ENCODE measurements at regions not wholly inside any gene's neighbourhood (a gene's known extent, or its start where the extent isn't known, plus 50 kb on each side); places are given as distances from the start of the nearest gene placed in this dataset.
A peak's percentile ranks its signal among the peaks of the same experiment; 100 is the strongest.
"Not testable (repeated sequence)": the region's sequence is repeated elsewhere in the genome, so short reads cannot be mapped to it uniquely, and the experiment has no call there.

DNA sequence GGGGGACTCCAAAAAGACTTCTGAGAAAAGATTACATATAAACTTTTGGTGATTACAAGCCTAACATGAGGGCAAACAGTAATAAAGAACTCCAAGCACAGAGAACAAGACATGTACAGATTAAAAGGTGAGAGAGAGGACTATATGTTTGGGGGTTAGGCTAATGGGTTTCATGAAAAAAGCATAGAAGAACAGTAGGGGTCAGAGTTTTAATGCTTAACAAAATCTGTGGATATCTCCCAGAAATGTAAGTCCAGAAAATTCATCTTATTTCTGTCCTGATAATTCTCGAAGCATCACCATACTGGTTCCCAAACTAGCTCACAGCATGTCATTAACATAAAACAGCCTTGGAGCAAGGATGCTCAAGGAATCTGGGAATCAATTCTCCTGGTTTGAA is 137.2 kb downstream of the ARRDC3 start:
- H3K4me3 ChIP-seq, result no peak overlapping the region
- no peak overlapping the region for H3K27ac ChIP-seq

DNA sequence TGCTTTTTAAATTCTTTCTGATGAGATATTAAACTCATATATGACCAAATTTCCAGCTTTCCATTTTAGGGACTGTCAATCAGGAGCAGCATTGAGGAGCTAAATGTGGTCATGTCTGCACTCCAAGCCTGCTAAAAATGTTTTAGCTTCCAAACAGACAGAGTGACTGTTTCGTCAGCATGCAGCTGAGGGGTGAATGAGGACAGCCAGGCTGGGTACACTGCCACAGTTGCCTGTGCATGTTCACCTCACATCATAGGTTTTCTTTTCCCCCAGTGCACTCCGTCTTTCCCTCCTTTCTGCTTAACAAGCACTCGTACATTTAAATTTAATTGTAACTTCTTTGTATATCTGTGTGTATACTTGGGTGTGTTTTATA is 138.1 kb downstream of the ARRDC3 start:
- no peak overlapping the region for H3K4me3 ChIP-seq
- H3K27ac ChIP-seq, result no peak overlapping the region

DNA sequence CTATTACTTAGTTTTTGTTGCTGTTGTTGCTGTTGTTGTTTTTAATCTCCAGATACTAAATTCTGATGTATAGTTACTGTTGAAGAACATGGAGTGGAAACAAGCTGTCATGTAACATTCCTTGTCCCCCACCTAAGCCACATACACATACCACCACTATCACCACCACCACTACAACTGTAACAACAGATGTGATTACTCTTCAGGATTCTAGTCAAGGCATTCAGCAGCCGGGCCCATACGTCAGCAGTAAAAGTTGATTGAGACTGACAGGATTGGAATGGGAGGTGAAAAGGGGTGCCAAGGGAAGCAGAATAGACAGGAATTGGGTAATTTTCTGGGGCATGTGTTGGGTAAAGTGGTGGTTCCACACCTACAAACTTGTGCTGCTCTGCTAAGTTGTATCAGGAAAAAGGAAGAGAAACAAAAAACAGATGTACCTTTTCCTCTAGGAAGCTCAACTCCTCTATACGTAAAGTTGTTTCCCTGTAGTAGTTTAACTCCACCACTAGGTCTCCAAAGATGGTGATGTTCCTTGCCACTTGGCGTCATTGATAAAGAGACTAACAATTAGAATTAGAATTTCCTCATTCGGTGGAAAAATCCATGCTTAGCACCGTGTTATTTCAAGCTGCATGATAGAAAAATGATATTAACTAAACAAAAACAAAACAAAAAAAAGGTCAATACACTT is 138.6 kb downstream of the ARRDC3 start:
- H3K27ac ChIP-seq, result no peak overlapping the region
- H3K4me3 ChIP-seq, result no peak overlapping the region

- Histone ChIP-seq H3K4me3 (no peak overlapping the region), H3K27ac (no peak overlapping the region)
Measured at GRCh38 chr5:91243852-91244251, 139.3 kb downstream of the ARRDC3 start.

DNA sequence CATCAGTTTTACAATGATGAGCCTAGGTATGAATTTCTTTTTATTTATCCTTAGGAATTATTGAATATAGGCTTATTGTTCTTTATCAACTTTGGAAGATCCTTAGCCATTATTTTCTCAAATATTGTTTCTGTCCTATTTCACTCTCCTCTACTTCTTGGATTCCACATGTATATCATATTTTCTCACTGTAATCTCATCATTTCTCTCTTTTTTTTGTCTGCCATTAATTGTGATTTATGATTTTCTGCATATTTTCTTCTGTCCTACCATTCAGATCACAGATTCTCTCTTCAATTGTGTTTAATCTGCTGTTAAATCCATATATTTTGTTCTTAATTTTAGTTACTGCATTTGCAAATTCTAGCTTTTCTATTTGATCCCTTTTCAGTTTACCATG is 139.8 kb downstream of the ARRDC3 start:
- Histone ChIP-seq H3K4me3 (no peak overlapping the region), H3K27ac (no peak overlapping the region)

- not testable (repeated sequence) for H3K4me3 ChIP-seq, H3K27ac ChIP-seq
Measured at GRCh38 chr5:91241460-91241859, 141.7 kb downstream of the ARRDC3 start.

GRCh38 chr5:91240175-91240574 is 142.9 kb downstream of the ARRDC3 start:
- Histone ChIP-seq H3K27ac (no peak overlapping the region), H3K4me3 (no peak overlapping the region)

GRCh38 chr5:91235271-91235694 is 147.8 kb downstream of the ARRDC3 start:
- Histone ChIP-seq H3K4me3 (no peak overlapping the region), H3K27ac (peak overlapping the region in 1 of 21 experiments; percentile 53)

DNA sequence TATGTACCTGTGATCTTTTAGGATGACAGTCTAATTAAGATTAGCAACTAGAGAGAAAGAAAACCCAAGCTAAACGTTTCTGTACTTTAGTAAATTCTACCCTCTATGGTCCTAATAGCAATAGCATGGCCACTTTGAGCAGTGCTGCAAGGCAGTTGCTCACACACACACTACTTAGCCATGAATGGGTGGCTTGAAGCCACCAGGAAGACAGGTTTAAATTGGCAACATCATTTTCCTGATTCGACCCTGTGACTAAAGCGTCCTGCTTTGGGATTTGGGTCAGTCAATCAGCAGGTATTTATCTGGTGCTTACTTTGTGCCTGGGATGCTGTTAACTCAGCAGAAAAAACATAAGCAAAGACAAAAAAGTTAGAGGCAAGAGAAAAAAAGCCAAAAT is 150.6 kb downstream of the ARRDC3 start:
- Histone ChIP-seq H3K4me3 (no peak overlapping the region), H3K27ac (no peak overlapping the region)

- H3K27ac ChIP-seq, result no peak overlapping the region
- H3K4me3 ChIP-seq, result no peak overlapping the region
Measured at GRCh38 chr5:91229031-91229727, 153.9 kb downstream of the ARRDC3 start.

GRCh38 chr5:91228188-91228587 is 154.9 kb downstream of the ARRDC3 start:
- H3K27ac ChIP-seq, result no peak overlapping the region
- no peak overlapping the region for H3K4me3 ChIP-seq

DNA sequence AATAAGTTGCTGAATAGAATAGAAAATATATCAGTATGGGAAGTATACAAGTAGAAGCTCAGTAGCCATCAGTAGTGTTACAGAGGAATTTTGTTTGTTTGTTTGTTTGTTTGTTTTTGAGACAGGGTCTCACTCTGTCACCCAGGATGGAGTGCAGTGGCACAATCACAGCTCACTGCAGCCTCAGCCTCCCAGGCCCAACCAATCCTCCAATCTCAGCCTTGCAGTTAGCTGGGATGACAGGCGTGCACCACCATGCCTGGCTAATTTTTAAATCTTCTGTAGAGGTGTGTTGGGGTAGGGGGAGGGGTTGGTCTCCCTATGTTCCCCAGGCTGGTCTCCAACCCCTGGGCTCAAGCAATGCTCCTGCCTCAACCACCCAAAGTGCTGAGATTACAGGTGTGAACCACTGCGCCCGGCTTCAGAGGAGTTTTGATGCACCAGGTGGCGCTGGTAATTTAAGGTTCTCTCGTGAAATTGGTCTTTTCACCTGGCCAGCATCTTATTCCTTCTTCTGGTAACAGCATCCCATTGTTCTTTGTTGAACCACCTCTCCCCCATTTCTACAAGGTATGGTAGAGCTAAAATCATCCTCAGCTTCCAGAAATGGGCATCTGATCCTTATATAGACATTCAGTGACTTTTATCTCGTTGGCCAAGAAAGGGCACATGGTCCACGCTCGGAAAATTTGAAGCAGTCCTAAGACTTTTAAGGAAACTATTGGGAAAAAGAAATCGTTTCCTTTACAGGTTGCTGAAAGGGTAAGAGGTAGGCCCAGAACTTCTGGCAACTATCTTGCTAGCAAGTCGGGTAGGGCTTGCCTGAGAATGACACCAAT is 157.1 kb downstream of the ARRDC3 start:
- Histone ChIP-seq H3K4me3 (no peak overlapping the region), H3K27ac (no peak overlapping the region)

GRCh38 chr5:91224969-91225368 is 158.1 kb downstream of the ARRDC3 start:
- Histone ChIP-seq H3K27ac (no peak overlapping the region), H3K4me3 (no peak overlapping the region)

- H3K4me3 ChIP-seq, result no peak overlapping the region
- H3K27ac ChIP-seq, result no peak overlapping the region
Measured at GRCh38 chr5:91224456-91224855, 158.7 kb downstream of the ARRDC3 start.

- Histone ChIP-seq H3K27ac (no peak overlapping the region), H3K4me3 (no peak overlapping the region)
Measured at GRCh38 chr5:91223886-91224285, 159.2 kb downstream of the ARRDC3 start.

- Histone ChIP-seq H3K27ac (no peak overlapping the region), H3K4me3 (no peak overlapping the region)
Measured at GRCh38 chr5:91222482-91222881, 160.6 kb downstream of the ARRDC3 start.

DNA sequence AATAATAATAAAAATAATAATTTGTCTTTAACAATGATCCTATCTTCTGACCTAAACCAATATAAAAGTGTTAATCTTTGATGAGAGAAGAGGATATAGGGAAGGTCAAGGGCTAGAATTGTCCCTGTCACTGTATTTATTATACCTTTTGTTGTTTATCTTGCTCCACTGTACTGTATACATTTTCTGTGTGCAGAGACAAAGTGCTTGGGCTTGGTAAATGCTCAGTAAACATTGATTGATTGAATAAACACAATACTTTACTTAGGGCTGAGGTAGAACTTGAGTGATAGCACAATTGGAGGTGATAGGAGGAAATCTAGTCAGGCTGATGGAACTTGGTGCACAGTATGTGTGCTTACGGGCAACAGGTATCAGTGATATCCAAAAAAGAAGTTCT is 161.2 kb downstream of the ARRDC3 start:
- no peak overlapping the region for H3K27ac ChIP-seq

DNA sequence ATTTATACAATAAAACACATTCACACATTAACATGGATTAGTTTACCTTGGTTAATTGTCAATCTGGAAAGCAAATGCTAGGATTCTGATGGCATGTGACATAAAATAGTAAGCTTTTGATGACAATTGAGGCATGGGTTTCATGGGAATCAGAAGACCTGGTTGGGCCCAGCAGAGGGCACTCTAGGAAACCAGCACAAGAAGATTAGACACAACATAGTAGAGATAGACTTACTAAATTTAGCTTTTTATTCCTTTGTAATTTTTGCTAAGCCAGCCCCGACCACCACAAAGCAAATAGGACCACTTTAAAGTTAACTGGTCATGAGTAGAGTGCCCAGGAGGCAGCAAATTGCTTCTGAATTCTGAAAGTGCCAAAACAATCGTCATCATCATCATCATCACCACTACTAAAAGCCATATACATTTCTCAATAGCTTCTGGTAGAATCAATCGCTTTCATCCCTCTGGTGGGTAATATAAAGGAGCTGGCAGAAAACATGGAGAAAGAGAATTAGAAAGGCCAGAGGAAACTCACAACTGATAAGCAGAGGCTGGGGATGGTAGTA is 163.2 kb downstream of the ARRDC3 start:
- peak overlapping the region in 15 of 21 experiments; percentile 7 to 67 (median 54) for H3K27ac ChIP-seq
- no peak overlapping the region for H3K4me3 ChIP-seq

More for the DNA sequence above, 161.2 kb downstream of the ARRDC3 start:
- H3K4me3 ChIP-seq, result no peak overlapping the region

GRCh38 chr5:91219091-91219802 is 163.9 kb downstream of the ARRDC3 start:
- peak overlapping the region in 18 of 21 experiments; percentile 12 to 67 (median 54) for H3K27ac ChIP-seq
- H3K4me3 ChIP-seq, result no peak overlapping the region

GRCh38 chr5:91217859-91218258 is 165.3 kb downstream of the ARRDC3 start:
- no peak overlapping the region for H3K27ac ChIP-seq
- H3K4me3 ChIP-seq, result no peak overlapping the region
